HG03060 (cell line): ENCODE measurements at regions not wholly inside any gene's neighbourhood (a gene's known extent, or its start where the extent isn't known, plus 50 kb on each side); places are given as distances from the start of the nearest gene placed in this dataset.
"Not testable (repeated sequence)": the region's sequence is repeated elsewhere in the genome, so short reads cannot be mapped to it uniquely, and the experiment has no call there.

Source experiments
- ATAC-seq: cut with Tn5 transposase; IDR thresholded peaks from one replicate; pipeline ENCODE4 v1.9.1; 2021; ENCODE audit warnings: low read depth, moderate number of reproducible peaks; ENCODE audit not compliant: unreplicated experiment

DNA sequence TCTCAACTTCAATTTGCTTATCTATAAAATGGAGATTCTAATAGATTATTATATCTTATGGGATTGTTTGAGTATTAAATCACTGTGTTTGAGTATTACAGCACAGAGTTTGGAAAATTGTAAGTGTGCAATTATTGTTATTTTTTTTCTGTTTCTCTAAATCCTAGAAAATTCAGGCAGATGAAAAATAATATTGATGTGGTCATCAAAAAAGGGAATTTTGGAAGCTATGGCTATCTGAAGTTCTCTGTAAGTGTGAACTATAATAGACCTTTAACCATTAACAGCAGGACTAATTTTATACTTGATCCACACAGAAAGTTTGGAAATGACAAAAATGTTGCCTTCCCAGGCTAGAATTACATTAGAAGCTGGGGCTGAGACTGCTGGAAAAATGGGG, 393.2 kb downstream of the SUCLG1 start:
- ATAC-seq: no peak

DNA sequence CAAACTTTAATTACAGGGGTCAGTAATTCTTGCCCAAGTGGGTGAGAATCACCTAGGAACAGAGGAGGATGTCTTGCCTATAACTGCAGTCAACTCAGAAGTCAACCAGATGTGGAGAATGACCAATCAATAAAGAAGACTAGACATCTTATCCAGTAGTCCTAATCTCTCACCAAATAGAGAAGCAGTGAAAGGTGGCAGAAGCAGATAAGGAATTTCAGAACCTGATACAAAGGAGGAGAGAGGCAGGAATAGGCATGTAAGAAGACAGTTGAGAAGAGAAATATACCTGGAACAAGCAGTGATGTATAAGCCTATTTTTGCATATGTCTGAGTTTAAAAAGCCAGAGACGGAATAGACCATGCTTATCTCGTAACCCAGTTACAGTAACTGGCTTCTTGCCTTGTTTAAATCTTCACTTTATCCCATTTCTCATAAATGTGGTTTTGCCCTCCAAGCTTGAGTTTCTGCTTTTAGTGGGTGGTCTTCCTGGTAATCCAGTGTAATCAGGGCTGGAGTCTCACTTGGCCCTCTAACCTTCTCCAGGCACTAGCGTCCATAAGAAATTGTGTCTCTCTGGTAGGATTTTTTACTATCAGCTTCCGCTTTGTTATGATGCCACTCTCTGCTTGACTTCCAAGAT, 401.0 kb downstream of the SUCLG1 start:
- ATAC-seq: no peak

DNA sequence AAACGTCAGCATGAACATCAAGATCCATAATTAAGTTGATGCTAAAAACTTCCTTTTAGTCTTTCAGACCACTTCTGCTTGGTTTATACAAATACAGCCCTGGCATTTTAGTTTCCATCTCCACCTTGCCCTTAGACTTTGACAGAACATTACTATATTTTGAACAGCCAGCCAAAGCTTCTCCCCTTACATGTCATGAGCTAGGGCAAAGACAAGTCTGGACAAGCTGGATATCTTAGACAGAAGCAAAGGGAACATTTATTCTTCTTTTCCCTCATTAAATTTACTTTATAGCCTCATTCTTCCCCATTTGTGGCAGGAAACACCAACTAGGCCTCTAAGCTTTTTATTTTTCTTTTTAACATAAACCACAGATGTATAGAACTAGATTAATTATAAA, 403.3 kb downstream of the SUCLG1 start:
- ATAC-seq: no peak

DNA sequence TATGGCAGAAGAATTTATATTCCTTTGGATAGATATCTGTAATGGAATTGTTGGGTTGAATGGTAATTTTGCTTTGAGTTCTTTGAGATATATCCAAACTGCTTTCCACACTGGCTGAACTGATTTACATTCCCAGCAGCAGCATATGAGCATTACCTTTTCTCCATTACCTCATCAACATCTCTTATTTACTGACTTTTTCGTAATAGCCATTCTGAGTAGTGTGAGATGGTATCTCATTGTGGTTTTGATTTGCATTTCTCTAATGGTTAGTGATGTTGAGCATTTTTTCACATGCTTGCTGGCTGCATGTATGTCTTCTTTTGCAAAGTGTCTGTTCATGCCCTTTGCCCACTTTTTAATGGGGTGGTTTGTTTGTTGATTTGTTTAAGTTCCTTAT, 404.5 kb downstream of the SUCLG1 start:
- ATAC-seq: not testable (repeated sequence)

DNA sequence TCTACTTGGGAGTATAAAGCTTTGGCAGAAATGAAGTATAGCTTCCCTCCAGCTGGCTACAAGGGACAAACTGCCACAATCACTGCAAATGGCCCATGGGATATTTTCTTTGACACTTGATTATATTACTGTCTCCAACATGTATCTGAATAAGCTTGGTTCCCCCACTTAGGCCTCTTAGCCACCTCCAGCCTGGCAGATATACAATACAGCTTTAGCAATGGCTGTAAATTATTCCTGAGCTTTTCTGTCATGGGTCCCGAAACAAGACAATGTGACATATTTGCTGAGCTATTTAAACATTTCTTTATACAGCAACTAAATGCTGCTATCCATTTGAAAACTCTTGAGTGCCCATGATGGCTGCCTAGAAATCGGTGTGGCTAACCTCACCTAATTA, 406.2 kb downstream of the SUCLG1 start:
- no peak for ATAC-seq

DNA sequence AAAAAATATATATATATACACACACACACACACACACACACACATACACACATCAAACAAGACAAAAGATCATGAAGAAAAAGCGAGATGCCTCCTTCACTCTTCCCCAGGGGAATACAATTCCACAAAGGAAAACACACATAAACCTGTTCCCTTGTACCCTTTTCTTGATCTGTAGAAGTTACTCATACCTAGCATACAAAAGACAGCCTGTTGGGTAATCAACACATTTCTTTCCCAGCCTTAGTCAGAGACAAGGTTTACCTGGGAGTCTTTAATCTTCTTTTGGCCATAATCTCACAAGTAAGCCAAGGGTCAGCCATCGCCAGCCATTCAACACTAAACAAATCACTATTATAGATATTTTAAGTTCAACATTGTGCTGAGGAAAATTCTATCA, 407.0 kb downstream of the SUCLG1 start:
- no peak for ATAC-seq

DNA sequence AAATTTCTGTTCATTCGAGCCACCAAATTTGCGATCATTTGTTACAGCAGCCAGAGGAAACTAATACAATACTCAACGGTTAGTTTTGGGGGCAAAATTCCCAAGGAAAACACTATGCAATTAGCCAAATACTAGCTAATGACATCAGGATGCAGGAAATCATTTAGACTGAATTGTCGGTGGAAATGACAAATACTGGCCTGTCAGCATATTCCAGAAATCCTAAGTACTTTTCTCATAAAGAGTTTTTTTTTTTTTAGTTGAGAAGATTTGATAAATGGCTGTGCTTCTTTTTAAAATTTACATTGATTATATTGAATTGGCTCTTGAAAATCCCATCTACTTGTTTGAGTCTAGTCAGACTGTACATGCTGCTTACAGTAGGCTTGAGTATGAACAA, 410.1 kb downstream of the SUCLG1 start:
- ATAC-seq: no peak

DNA sequence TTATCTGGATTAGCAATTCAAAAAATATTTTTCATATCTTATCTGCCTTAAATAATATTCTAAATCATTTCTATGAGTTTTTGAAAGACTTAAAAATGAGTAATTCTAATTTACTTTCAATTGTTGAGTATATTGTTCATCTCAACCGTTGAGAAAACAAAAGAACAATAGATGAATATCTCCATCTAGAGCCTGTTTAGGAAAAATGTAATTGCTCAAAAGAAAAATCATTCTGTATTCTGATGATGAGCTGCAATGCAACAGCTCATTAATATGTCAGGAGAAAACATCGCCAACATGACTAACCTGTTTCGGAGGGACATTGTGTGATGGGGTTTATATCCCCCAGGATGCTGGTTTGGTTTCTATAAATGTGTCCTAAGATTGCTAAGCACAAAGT, 417.6 kb downstream of the SUCLG1 start:
- ATAC-seq: no peak

DNA sequence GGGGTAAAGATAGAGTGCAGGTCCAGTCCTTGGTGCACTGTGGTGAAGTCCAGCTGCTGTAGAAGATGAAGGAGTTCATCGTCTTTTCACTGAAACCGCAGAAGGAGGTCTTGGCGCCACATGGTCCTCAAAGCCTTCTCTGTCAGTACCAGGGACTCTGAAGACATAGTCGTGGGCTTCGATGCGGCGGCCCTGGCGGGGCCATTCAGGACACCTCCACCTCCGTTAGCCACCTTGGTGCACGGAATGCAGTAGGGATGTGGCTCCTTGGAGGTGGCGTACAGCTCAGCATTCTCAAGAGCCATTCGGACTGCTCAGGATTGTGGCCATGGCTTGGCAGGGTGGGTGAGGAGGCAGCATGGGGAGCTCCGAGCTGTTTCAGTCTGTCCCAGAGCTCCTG, 418.8 kb downstream of the SUCLG1 start:
- ATAC-seq: no peak

DNA sequence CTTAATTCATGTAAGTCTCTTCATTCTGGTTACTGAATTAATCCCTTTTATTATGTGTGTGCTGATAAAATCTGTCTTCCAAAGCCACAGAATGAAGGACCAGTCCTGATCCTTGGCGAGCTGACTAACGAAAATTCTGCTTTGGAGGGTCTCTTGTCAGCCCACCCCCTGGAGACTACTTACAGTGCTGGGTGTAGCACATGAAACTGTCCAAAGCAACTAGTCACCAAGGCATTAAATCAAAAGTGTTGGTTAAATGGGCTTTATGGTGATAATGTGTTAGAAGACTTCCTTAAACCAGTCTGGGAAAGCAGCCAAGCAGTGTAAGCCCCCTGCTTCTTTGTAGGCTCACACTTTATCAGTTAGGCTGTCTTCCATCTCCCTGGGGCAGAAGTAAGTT, 420.2 kb downstream of the SUCLG1 start:
- no peak for ATAC-seq

DNA sequence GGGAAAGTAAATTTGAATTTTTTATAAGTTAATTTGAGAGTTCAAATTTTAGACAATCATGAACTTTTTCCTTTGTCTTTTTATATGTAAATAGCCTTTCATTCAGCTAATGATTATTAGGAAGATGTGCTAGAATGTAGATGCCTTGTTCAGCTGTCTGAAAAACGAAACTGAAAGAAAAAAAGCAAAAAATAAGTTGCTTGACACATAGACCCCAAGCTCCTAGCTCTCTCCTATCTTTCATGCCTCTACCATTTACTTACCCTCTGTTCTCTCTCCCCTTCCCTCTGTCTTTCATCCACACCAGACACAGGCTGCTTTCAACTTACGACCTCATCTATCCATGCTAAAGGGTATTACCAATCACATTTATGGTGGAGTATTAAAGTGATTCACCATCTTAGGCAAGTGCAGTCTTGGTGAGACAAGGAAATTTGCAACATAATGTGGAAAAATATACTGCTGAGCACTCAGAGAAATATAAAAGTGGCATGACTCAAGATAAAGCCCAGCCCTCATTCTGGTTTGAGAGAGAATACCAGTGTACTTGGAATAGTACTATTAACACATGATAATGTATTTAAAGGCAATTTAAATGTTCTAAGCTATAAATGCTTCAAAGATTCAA, 425.6 kb downstream of the SUCLG1 start:
- ATAC-seq: no peak

DNA sequence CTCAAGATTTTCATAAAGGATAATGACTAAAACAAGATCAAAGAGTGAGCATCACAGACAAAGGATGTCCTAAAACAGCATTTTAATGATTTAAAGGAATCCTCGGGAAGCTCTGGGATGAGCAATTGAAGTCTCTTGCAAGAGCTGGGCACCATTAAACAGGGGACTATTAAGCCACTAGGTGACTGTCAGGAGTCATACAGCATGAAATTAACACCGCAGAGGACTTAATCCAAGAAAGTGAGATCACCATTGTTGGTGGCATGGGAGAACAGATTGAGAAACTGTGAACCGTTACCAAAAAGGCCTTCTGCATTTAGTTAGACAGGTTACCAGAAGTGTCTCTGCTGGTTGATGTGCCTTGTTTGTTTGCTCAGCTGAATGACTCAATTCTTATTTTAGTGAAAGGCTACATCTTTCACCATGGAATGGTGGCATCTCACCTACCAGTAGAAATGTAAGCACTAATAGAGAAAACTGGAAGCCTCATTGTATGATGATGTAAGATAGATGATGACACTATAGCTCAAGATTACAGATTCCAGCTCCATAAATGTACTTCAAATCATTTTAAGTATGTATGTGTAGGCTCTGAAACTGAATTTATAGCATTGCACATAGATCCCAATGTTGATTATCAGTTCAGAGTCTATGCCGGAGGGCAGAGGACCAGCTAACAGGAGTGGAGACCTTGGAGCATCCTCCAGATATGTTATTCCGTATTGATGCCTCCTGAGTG, 427.6 kb downstream of the SUCLG1 start:
- ATAC-seq: no peak

DNA sequence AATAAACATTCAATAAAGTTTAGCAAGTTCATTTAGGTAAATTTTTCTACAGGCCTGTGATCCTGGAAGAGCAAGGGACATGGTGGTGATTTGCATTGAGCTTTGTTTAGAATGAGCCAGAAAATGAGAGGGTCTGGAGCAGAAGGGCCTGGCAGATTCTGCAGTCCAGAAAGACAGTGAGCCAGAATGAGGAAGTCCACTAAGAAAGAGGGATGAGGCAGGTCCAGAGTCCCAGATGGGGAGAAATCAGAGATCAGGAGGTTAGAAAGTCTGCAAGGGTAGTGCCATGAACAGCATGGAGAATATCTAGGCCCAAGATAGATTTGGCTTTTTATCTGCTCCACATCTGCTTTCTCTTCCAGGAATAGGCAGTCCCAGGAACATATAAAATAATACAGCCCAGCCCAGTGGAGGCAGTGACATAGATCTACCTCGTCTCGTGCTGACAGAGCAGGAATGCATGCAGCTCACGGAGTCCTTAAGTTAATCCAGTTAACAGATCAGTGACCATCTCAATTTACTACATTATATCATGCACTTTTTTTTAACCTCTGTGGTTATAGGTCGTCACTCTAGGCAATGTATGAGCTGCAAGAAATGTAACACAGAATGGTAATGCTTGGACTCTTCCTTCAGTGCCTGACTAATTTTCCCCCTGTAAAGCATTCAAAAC, 429.0 kb downstream of the SUCLG1 start:
- ATAC-seq: no peak

DNA sequence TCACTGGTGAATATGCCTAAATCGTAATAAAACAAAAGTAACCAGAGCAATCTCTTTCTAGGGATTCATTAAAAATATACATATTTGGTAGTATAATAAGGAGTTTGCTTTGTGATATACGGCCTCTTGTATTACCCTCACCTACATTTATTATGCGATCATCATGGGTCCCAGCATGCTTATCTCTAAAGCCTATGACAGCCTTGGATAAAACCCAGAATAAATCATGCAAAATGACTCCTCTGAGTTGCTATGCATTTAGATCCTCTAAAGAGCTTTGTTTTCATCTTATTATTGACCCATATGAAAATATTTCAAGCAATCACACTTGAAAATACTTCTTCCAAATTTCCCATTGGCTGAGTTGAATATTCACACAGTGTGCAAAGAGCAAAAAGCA, 432.3 kb downstream of the SUCLG1 start:
- ATAC-seq: no peak

DNA sequence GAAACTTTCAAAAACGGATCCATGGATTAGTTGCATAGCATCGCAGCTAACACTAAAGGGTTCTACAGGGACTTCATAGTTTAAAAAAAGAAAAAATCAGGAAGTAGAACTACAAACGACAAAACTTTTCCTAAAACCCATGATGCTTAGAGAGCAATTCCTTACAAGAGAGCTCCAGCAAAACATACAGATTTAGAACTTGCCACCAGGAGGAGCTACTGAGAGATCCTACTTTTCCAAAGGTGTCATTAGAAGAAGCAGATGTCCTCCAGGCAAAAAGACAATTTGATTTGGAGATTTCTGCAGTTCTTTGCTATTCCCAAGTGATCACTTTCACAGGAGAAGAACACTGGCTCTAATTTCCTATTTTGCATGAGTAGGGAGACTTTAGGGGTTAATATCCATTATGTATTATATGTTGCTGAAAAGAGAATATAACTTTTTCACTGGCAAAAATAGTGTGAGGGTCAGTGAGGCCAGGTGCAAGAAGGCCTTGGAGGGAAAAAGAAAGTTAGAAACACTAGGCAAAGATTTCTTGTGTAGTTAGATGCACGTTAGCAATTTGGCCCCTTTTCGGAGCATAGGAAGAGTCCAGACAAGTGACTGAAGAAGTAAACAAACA, 436.2 kb downstream of the SUCLG1 start:
- no peak for ATAC-seq

DNA sequence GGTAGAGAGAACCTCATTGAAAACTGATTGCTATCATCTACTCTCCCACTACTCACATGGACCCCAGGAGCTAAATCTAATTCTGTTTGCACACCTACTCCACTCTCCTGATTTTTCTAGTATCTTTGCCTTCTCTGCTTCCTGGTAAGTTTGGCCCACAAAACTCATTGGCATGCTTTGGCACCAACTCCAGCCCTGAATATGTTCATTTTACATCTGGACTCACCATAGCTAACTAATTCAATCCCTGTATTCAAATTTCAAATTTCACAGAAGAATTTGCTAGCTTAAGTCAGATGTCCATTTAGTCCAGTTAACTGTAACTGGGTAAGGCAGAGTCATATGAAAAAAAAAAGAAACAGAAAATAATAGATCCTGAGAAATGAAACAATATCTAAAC, 442.1 kb downstream of the SUCLG1 start:
- ATAC-seq: no peak

DNA sequence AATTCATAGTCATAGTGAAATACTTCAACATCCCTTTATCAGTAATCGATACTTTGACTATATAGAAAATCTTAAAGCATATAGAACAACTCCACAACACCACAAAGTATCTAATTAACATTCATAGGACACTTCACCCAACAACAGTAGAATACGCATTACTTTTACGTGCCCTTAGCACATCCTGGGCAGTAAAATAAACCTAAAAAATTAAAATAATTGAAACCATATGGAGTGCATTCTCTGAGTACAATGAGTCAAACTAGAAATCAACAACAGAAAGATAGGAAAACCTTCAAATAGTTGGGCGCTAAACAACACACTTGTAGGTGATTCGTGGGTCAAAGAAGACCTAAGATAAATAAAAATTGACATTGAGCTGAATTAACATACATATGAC, 442.9 kb downstream of the SUCLG1 start:
- no peak for ATAC-seq

DNA sequence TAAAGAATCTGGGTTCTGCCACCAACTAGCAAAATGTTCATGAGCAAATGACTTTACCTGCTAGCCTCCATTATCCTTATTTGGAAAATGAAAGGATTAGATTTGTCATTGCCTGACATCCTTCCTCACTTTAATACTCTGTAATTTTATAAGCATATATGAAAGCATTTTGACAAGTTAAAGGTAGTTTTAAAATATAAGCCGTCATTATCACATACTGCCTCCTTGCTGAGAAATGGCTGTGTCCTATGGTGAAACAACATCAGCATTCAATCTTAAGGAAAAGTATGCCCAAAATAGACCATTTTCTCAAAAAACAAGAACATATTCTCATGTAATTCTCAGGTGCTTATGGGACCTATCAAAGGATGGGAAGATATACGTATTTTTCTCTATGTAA, 461.2 kb downstream of the SUCLG1 start:
- no peak for ATAC-seq

DNA sequence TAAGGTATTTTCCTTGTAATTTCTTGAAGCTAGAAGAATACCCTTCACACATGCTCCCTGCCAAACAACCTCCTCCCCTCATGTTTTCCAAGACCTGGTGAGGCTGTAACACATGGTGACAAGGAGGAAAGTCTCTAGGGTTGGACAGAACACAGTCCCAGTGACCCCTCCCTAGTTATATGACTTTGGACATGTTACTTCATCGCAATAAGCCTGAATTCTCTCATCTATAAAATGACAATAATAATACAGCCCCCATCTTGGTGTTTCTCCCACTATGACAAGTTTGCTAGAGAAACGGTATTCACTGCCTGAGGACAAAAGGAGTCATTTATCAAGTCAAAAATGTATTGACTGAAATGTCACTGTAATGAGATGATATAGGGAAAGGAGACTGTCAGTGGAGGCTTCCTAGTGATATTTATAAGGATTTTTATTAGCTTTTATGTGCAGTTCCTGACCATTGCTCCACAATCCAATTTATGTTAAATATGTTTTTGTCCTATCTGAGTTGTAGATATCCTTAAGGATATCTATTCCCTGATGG, 464.4 kb downstream of the SUCLG1 start:
- ATAC-seq: no peak

DNA sequence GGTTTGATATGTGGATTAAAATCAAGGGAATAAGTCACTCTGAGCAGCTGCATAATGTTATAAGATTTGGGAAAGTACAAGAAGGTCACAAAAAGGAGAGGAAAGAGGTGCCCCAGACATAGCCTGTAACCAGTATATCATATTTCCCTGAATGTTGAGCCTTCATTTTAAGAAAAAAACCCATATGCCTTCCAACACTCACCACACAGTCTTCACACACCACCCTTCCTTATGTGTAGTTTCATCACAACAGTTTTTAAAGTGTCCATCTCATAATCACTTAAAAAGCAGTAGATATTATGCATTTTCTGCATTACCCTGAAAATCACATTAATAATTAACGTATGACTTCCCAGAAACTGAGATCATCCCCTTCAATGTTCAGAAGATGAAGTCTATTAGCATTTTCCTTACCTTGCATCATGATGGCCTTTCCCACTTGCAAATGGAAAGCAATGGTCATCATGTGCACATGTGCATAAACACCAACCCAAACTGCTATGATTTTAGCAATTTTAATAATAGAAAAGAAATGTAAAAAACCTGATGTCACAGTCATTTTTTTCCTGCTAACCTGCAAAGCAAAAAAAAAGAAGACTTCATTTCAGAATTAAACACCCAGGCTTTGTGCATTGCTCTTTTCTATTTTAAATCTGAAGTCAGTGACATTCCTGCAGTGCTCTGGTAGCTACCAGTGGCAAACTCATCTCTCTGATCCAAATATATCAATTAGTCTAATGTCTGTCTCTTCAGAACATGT, 465.0 kb downstream of the SUCLG1 start:
- ATAC-seq: no peak
